Transverse colon (tissue), 3 donors: ENCODE measurements at regions not wholly inside any gene's neighbourhood (a gene's known extent, or its start where the extent isn't known, plus 50 kb on each side); places are given as distances from the start of the nearest gene placed in this dataset.

Source experiments
- POLR2A ChIP-seq: fragments of 450-650 bp; IDR thresholded peaks from one replicate; pipeline ENCODE4 v1.6.1; 2016; ENCODE audit warnings: antibody characterized with exemption, mild to moderate bottlenecking, moderate library complexity
- POLR2AphosphoS5 ChIP-seq, 3 donors: sonication (generic); formaldehyde crosslinking; IDR thresholded peaks; one replicate each; pipeline ENCODE4 v1.6.1; 2016; ENCODE audit warnings: antibody characterized with exemption in 3 of 3

DNA sequence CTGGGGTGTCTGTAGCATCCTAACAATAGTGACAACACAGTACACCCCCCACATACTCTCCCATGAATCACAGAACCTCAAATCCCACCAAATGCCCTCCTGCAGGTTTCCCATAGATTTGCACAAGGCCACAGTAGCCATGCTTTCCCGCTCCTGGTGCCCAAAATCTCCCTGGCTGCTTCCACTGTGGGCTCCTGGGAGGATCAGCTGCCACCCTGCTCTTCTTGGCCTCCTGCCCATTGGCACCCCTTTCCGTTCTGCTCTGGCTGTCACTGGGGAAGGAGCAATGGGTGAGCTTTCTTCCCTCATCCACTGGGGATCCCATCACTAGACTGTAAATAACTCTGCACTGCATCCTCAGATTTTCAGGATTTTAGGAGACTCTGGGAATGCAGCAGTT, 92.1 kb upstream of the SLC24A5 start:
- TF ChIP-seq POLR2AphosphoS5 (IDR thresholded peaks at IDR 0.05) (no peak), POLR2A (no peak)
